A549 (cell line): ENCODE measurements at regions not wholly inside any gene's neighbourhood (a gene's known extent, or its start where the extent isn't known, plus 50 kb on each side); places are given as distances from the start of the nearest gene placed in this dataset.

Experiments
- ATAC-seq, 2 experiments: fragments of 200-7000 bp in 1 of 2; fragments of >200 bp in 1 of 2; cut with Nextera tagmentation in 1 of 2; cut with Tn5 transposase in 1 of 2; 3 replicates each; pipeline versions ENCODE4 v1.8.0 to v1.9.1; 2018 to 2020; ENCODE audit warnings: mild to moderate bottlenecking in 1 of 2, moderate library complexity in 1 of 2
- CTCF ChIA-PET: fragments of 300-600 bp; sonication (Branson Sonifier 250); formaldehyde crosslinking; extraction: SDS; loops from one replicate; lab custom pipeline; 2021; ENCODE audit warnings: antibody characterized with exemption, inconsistent platforms; lab: Yijun Ruan, JAX
- POLR2A ChIA-PET: fragments of 350-600 bp; formaldehyde crosslinking; extraction: SDS; loops from one replicate; lab custom pipeline; 2021; ENCODE audit warnings: antibody characterized with exemption, inconsistent platforms; lab: Yijun Ruan, JAX
- DNase-seq, 2 experiments: peaks; one replicate each; pipeline versions ENCODE4 v3.0.0 to v3.0.0-alpha.2; 2011 to 2016; ENCODE audit warnings: low read depth in 1 of 2, low spot score in 1 of 2
- FAIRE-seq: peaks from 2 replicates; lab custom pipeline; 2011; peaks lifted over from hg19 to GRCh38; lab: Jason Lieb, UNC
- H3K27ac ChIP-seq, 2 experiments: fragments of >200 bp; sonication (Bioruptor Twin); formaldehyde crosslinking; 3 replicates each; pipeline ENCODE4 v1.5.1; 2016 to 2017
- H3K4me1 ChIP-seq: fragments of >200 bp; sonication (Bioruptor Twin); formaldehyde crosslinking; 3 replicates; pipeline ENCODE4 v1.6.1; 2016
- H3K4me2 ChIP-seq: fragments of >200 bp; sonication (Bioruptor Twin); formaldehyde crosslinking; 3 replicates; pipeline ENCODE4 v1.6.1; 2016
- H3K4me3 ChIP-seq: fragments of >200 bp; sonication (Bioruptor Twin); formaldehyde crosslinking; 3 replicates; pipeline ENCODE4 v1.5.1; 2016
- H3K9me3 ChIP-seq: fragments of >200 bp; sonication (Bioruptor Twin); formaldehyde crosslinking; 3 replicates; pipeline ENCODE4 v1.6.1; 2016
- CEBPB ChIP-seq, 2 experiments: fragments of >200 bp in 1 of 2; sonication (Bioruptor Twin) in 1 of 2; formaldehyde crosslinking in 1 of 2; IDR thresholded peaks; 2 replicates each; pipeline ENCODE4 v1.6.1; 2012 to 2016
- CHD2 ChIP-seq: fragments of 150-350 bp; IDR thresholded peaks from 2 replicates; pipeline ENCODE4 v1.6.1; 2014; ENCODE audit warnings: low read length; ENCODE audit not compliant: partially characterized antibody
- CHD4 ChIP-seq: fragments of 200-600 bp; sonication (generic); IDR thresholded peaks from 2 replicates; pipeline ENCODE4 v1.6.1; 2016; ENCODE audit warnings: antibody characterized with exemption, mild to moderate bottlenecking, borderline replicate concordance
- EHMT2 ChIP-seq: fragments of 200-600 bp; sonication (generic); IDR thresholded peaks from 2 replicates; pipeline ENCODE4 v1.6.1; 2016; ENCODE audit warnings: antibody characterized with exemption, low read depth, mild to moderate bottlenecking, moderate library complexity
- ELK1 ChIP-seq: fragments of 150-350 bp; IDR thresholded peaks from 2 replicates; pipeline ENCODE4 v1.6.1; 2014; ENCODE audit warnings: low read depth, mild to moderate bottlenecking, low read length
- HDAC2 ChIP-seq: fragments of 200-600 bp; sonication (generic); IDR thresholded peaks from 2 replicates; pipeline ENCODE4 v1.6.1; 2016
- HES2 ChIP-seq: fragments of >200 bp; sonication (Bioruptor Twin); formaldehyde crosslinking; IDR thresholded peaks from 2 replicates; pipeline ENCODE4 v1.6.1; 2016
- HMGXB4 ChIP-seq: fragments of 250-450 bp; sonication (Bioruptor Pico); IDR thresholded peaks from 2 replicates; pipeline ENCODE4 v1.5.0; 2021; ENCODE audit warnings: mild to moderate bottlenecking, moderate library complexity, borderline replicate concordance
- HOXA7 ChIP-seq: fragments of 250-450 bp; sonication (Bioruptor Pico); IDR thresholded peaks from 2 replicates; pipeline ENCODE4 v1.5.0; 2020; ENCODE audit warnings: mild to moderate bottlenecking, moderate library complexity
- KDM5A ChIP-seq: fragments of 200-600 bp; sonication (generic); IDR thresholded peaks from 2 replicates; pipeline ENCODE4 v1.6.1; 2016; ENCODE audit warnings: antibody characterized with exemption, mild to moderate bottlenecking
- MAFK ChIP-seq: fragments of 450-650 bp; IDR thresholded peaks from 2 replicates; pipeline ENCODE4 v1.6.1; 2014; ENCODE audit not compliant: partially characterized antibody
- MAX ChIP-seq: IDR thresholded peaks from 2 replicates; pipeline ENCODE4 v1.6.1; 2012
- MAZ ChIP-seq: fragments of 150-350 bp; IDR thresholded peaks from 2 replicates; pipeline ENCODE4 v1.6.1; 2014; ENCODE audit warnings: antibody characterized with exemption, low read depth, low read length, borderline replicate concordance
- NR3C1 ChIP-seq: fragments of >200 bp; sonication (Bioruptor Twin); formaldehyde crosslinking; IDR thresholded peaks from 3 replicates; pipeline ENCODE4 v1.6.1; 2017
- PBX3 ChIP-seq: IDR thresholded peaks from 2 replicates; pipeline ENCODE4 v1.6.1; 2012
- PHF8 ChIP-seq: fragments of 200-600 bp; sonication (generic); IDR thresholded peaks from 2 replicates; pipeline ENCODE4 v1.6.1; 2016; ENCODE audit warnings: low read depth, mild to moderate bottlenecking, antibody characterized with exemption, moderate library complexity, borderline replicate concordance
- POLR2A ChIP-seq: IDR thresholded peaks from 2 replicates; pipeline ENCODE4 v1.6.1; 2012; ENCODE audit warnings: mild to moderate bottlenecking, low read length
- POLR2AphosphoS2 ChIP-seq: conservative IDR thresholded peaks from 2 replicates; pipeline ENCODE4 v1.6.1; 2012; ENCODE audit warnings: low read length, improper control_type of control experiment, inconsistent platforms
- RARB ChIP-seq: fragments of 250-450 bp; sonication (Bioruptor Pico); IDR thresholded peaks from 2 replicates; pipeline ENCODE4 v1.8.0; 2021; ENCODE audit warnings: mild to moderate bottlenecking, moderate library complexity
- SMC3 ChIP-seq: fragments of >200 bp; sonication (Bioruptor Twin); formaldehyde crosslinking; IDR thresholded peaks from 3 replicates; pipeline ENCODE4 v1.6.1; 2018; ENCODE audit warnings: inconsistent platforms
- TFCP2L1 ChIP-seq: fragments of 250-450 bp; sonication (Bioruptor Pico); IDR thresholded peaks from 2 replicates; pipeline ENCODE4 v1.5.0; 2021; ENCODE audit warnings: mild to moderate bottlenecking
- USF2 ChIP-seq: fragments of 450-650 bp; IDR thresholded peaks from 2 replicates; pipeline ENCODE4 v1.6.1; 2014; ENCODE audit warnings: antibody characterized with exemption
- ZC3H11A ChIP-seq: fragments of 450-650 bp; IDR thresholded peaks from 2 replicates; pipeline ENCODE4 v1.6.1; 2014; ENCODE audit warnings: antibody characterized with exemption, mild to moderate bottlenecking
- WGBS: methylation state at CpG from one replicate; pipeline ENCODE4 v1.1.6; 2017; ENCODE audit errors: missing lambda C conversion rate; 5-methylcytosine and 5-hydroxymethylcytosine counted together
- TF ChIP-seq, protein P1 (sequence below): fragments of >200 bp; sonication (Bioruptor Twin); formaldehyde crosslinking; IDR thresholded peaks from 3 replicates; pipeline ENCODE4 v1.5.1; 2016

DNA sequence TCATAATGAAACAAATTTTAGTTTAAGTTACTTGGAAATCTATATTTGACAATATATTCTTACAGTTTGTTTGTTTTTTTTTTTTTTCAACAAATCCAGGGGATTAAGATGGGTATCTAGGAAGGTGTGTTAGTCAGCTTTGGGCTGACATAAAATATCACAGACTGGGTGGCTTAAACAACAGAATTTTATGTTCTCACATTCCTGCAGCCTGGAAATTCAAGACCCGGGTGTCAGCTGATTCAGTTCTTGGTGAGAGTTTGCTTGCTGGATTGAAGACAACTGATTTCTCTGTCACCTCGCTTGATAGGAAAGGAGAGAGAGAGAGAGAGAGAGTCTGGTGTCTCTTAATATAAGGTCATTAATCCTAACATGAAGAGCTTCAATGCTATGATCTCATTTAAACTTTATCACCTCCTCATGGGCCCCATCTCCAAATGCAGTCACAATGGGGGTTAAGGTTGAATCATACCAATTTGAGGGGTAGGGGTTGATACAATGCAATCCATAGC, 465.2 kb downstream of the CENPC start:
- Histone ChIP-seq H3K4me2 (no peak overlapping the region), H3K4me3 (no peak overlapping the region), H3K9me3 (no peaks in the 10 kb centered on the region), H3K27ac (no peak overlapping the region), H3K4me1 (no peaks in the 10 kb centered on the region)
- WGBS = 73% methylated on average over 2 of the region's 2 CpGs
- POLR2A ChIA-PET = no interaction called here
- FAIRE-seq (no peak), ATAC-seq (no peak), DNase-seq (no peak)
- TF ChIP-seq KDM5A = no peak
- TF ChIP-seq USF2 = no peak
- TF ChIP-seq CHD2 = no peak
- TF ChIP-seq HOXA7 = no peak
- TF ChIP-seq MAFK = no peak
- no peak for TF ChIP-seq POLR2AphosphoS2
- TF ChIP-seq, protein P1, sequence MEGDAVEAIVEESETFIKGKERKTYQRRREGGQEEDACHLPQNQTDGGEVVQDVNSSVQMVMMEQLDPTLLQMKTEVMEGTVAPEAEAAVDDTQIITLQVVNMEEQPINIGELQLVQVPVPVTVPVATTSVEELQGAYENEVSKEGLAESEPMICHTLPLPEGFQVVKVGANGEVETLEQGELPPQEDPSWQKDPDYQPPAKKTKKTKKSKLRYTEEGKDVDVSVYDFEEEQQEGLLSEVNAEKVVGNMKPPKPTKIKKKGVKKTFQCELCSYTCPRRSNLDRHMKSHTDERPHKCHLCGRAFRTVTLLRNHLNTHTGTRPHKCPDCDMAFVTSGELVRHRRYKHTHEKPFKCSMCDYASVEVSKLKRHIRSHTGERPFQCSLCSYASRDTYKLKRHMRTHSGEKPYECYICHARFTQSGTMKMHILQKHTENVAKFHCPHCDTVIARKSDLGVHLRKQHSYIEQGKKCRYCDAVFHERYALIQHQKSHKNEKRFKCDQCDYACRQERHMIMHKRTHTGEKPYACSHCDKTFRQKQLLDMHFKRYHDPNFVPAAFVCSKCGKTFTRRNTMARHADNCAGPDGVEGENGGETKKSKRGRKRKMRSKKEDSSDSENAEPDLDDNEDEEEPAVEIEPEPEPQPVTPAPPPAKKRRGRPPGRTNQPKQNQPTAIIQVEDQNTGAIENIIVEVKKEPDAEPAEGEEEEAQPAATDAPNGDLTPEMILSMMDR = no peak
- TF ChIP-seq PBX3 = no peak
- no peak for TF ChIP-seq HMGXB4 (CRISPR knock-in tag)
- TF ChIP-seq ELK1 = no peak
- no peak for TF ChIP-seq MAX
- TF ChIP-seq ZC3H11A = no peak
- no peak for TF ChIP-seq POLR2A
- TF ChIP-seq PHF8 = no peak
- TF ChIP-seq HDAC2 = no peak
- no peak for TF ChIP-seq TFCP2L1 (CRISPR knock-in tag)
- TF ChIP-seq SMC3 = no peak
- TF ChIP-seq CEBPB (IDR thresholded peaks at IDR 0.05) = no peak
- TF ChIP-seq RARB = no peak
- no peak for TF ChIP-seq CHD4
- CTCF ChIA-PET = no interaction called here

- no peak overlapping the region for H3K4me3 ChIP-seq
- TF ChIP-seq MAZ (no peak), RARB (no peak), EHMT2 (no peak), HES2 (no peak), NR3C1 (no peak)
- TF ChIP-seq, protein P1 = no peak
- no peak for ATAC-seq
- no peak for FAIRE-seq
- no peak overlapping the region for H3K4me2 ChIP-seq
- H3K9me3 ChIP-seq = no peaks in the 10 kb centered on the region
- no peak for DNase-seq
- H3K4me1 ChIP-seq = no peaks in the 10 kb centered on the region
- H3K27ac ChIP-seq = no peak overlapping the region
- ChIA-PET CTCF (no interaction called here), POLR2A (no interaction called here)
- WGBS = 68% methylated on average over 5 of the region's 5 CpGs
Measured at GRCh38 chr4:67071641-67072040, 473.7 kb downstream of the CENPC start.
